Adrenal gland (tissue), 9 donors: ENCODE measurements at regions not wholly inside any gene's neighbourhood (a gene's known extent, or its start where the extent isn't known, plus 50 kb on each side); places are given as distances from the start of the nearest gene placed in this dataset.
A peak's percentile ranks its signal among the peaks of the same experiment; 100 is the strongest.

Experiments used
- DNase-seq, 7 donors: peaks; one replicate each; pipeline ENCODE4 v3.0.0-alpha.2; 2019 to 2020
- H3K27ac ChIP-seq, 5 donors: fragments of 200-600 bp; sonication (generic) in 4 of 5; 1 replicate in 3 of 5; 2 replicates in 2 of 5; pipeline versions ENCODE4 v1.5.1 to v1.8.0; 2016 to 2020; ENCODE audit warnings: mild to moderate bottlenecking in 1 of 5
- H3K27me3 ChIP-seq: fragments of 200-600 bp; 2 replicates; pipeline ENCODE4 v1.8.0; 2021
- H3K36me3 ChIP-seq, 2 donors: fragments of 200-600 bp; replicated peaks in 1 of 2; 1 replicate in 1 of 2; 2 replicates in 1 of 2; pipeline versions ENCODE4 v1.5.1 to v1.8.0; 2018 to 2022
- H3K4me1 ChIP-seq, 2 donors: fragments of 200-600 bp; replicated peaks in 1 of 2; 1 replicate in 1 of 2; 2 replicates in 1 of 2; pipeline versions ENCODE4 v1.5.1 to v1.8.0; 2018 to 2021
- H3K4me3 ChIP-seq, 4 donors: fragments of 200-600 bp; sonication (generic) in 3 of 4; one replicate each; pipeline ENCODE4 v1.5.1; 2016 to 2018
- H3K9me3 ChIP-seq, 3 donors: fragments of 200-600 bp; sonication (generic) in 1 of 3; replicated peaks in 1 of 3; 1 replicate in 2 of 3; 2 replicates in 1 of 3; pipeline versions ENCODE4 v1.5.1 to v1.8.0; 2016 to 2021
- CTCF ChIP-seq, 6 experiments: fragments of 450-650 bp in 4 of 6; fragments of 200-600 bp in 2 of 6; sonication (generic) in 1 of 6; IDR thresholded peaks; 1 replicate in 5 of 6; 2 replicates in 1 of 6; pipeline versions ENCODE4 v1.5.1 to v1.8.0; 2016 to 2021; ENCODE audit warnings: antibody characterized with exemption in 6 of 6, mild to moderate bottlenecking in 2 of 6, moderate library complexity in 1 of 6
- POLR2A ChIP-seq, 2 donors: fragments of 450-650 bp; IDR thresholded peaks; one replicate each; pipeline ENCODE4 v1.6.1; 2017; ENCODE audit warnings: antibody characterized with exemption in 2 of 2, mild to moderate bottlenecking in 2 of 2, moderate library complexity in 1 of 2
- WGBS, 4 donors: extraction: QIAGEN DNeasy Blood & Tissue Kit in 2 of 4; methylation state at CpG; one replicate each; pipeline versions ENCODE4 v1.1.5 to v1.1.7; 2013 to 2017; 5-methylcytosine and 5-hydroxymethylcytosine counted together
- intact Hi-C, 2 donors: fragments of 100-400 bp; cut with DNase I; formaldehyde crosslinking; loops; one replicate each; pipeline versions ENCODE4 v1.14.1 to v1.15.0; 2022 to 2023
- donor health status: healthy with polysubstance abuse.
- donor health status: Bipolar disorder and iron deficiency.
- donor health status: DM: yes; HTN: yes; CAD: no.
- donor health status: DM: no; HTN: no; CAD: no.
- donor health status: DM: no; HTN: no; CAD: no.

GRCh38 chr3:151557068-151557840 lies 96.4 kb upstream of the IGSF10 start:
- no peak overlapping the region for H3K4me3 ChIP-seq
- TF ChIP-seq POLR2A (IDR thresholded peaks at IDR 0.05): no peak
- TF ChIP-seq CTCF (IDR thresholded peaks at IDR 0.05): no peak
- WGBS, 4 donors: 73 to 86% (median 79%) methylated on average over 2 of the region's 2 CpGs
- DNase-seq: no peak
- no peaks in the 10 kb centered on the region for H3K36me3 ChIP-seq
- no peak overlapping the region for H3K27ac ChIP-seq
- intact Hi-C loops: no loop called here
- peaks cover 0 to 5% (median 0%) of the 10 kb centered on the region in 3 donors for H3K9me3 ChIP-seq
- no peaks in the 10 kb centered on the region for H3K27me3 ChIP-seq
- peaks cover 21 to 36% of the 10 kb centered on the region in 2 donors for H3K4me1 ChIP-seq

- H3K27ac ChIP-seq: no peak overlapping the region
- TF ChIP-seq POLR2A (IDR thresholded peaks at IDR 0.05) (no peak), CTCF (IDR thresholded peaks at IDR 0.05) (no peak)
- 73 to 82% (median 81%) methylated on average over 3 of the region's 3 CpGs for WGBS, 4 donors
- H3K36me3 ChIP-seq: no peaks in the 10 kb centered on the region
- DNase-seq: no peak
- H3K27me3 ChIP-seq: no peaks in the 10 kb centered on the region
- peaks cover 0 to 5% (median 0%) of the 10 kb centered on the region in 3 donors for H3K9me3 ChIP-seq
- peaks cover 15 to 29% of the 10 kb centered on the region in 2 donors for H3K4me1 ChIP-seq
- H3K4me3 ChIP-seq: no peak overlapping the region
- intact Hi-C loops: no loop called here
Measured at GRCh38 chr3:151556596-151556995, 95.7 kb upstream of the IGSF10 start.

GRCh38 chr3:151555523-151555922 lies 94.7 kb upstream of the IGSF10 start:
- Histone ChIP-seq H3K9me3 (no peaks in the 10 kb centered on the region), H3K4me1 (peaks cover 19 to 29% of the 10 kb centered on the region in 2 donors), H3K27ac (no peak overlapping the region), H3K4me3 (no peak overlapping the region), H3K27me3 (no peaks in the 10 kb centered on the region), H3K36me3 (no peaks in the 10 kb centered on the region)
- 81 to 95% (median 91%) methylated on average over 2 of the region's 2 CpGs for WGBS, 4 donors
- intact Hi-C loops: no loop called here
- TF ChIP-seq CTCF (IDR thresholded peaks at IDR 0.05) (no peak), POLR2A (IDR thresholded peaks at IDR 0.05) (no peak)
- no peak for DNase-seq

GRCh38 chr3:151553888-151554287 lies 93.0 kb upstream of the IGSF10 start:
- no peak overlapping the region for H3K27ac ChIP-seq
- DNase-seq: peak; percentile 39 to 74 (median 68)
- 51 to 66% (median 58%) methylated on average over 3 of the region's 3 CpGs for WGBS, 4 donors

More at GRCh38 chr3:151553888-151554287, 93.0 kb upstream of the IGSF10 start:
- Histone ChIP-seq H3K36me3 (no peaks in the 10 kb centered on the region), H3K4me1 (peaks cover 16 to 25% of the 10 kb centered on the region in 2 donors), H3K27me3 (no peaks in the 10 kb centered on the region), H3K9me3 (no peaks in the 10 kb centered on the region), H3K4me3 (no peak overlapping the region)
- intact Hi-C loops: no loop called here
- TF ChIP-seq POLR2A (IDR thresholded peaks at IDR 0.05) (no peak), CTCF (IDR thresholded peaks at IDR 0.05) (no peak)
